Lower leg skin (tissue), 3 donors: ENCODE measurements at regions not wholly inside any gene's neighbourhood (a gene's known extent, or its start where the extent isn't known, plus 50 kb on each side); places are given as distances from the start of the nearest gene placed in this dataset.

Experiments used
- POLR2A ChIP-seq, 2 donors: fragments of 450-650 bp; IDR thresholded peaks; one replicate each; pipeline ENCODE4 v1.6.1; 2016 to 2017; ENCODE audit warnings: antibody characterized with exemption in 2 of 2, mild to moderate bottlenecking in 1 of 2, moderate library complexity in 1 of 2
- TF ChIP-seq, protein P1 (sequence below), 3 donors: fragments of 450-650 bp; IDR thresholded peaks; one replicate each; pipeline ENCODE4 v1.5.1; 2016; ENCODE audit warnings: antibody characterized with exemption in 3 of 3, mild to moderate bottlenecking in 3 of 3, moderate library complexity in 2 of 3

- TF ChIP-seq, protein P1, sequence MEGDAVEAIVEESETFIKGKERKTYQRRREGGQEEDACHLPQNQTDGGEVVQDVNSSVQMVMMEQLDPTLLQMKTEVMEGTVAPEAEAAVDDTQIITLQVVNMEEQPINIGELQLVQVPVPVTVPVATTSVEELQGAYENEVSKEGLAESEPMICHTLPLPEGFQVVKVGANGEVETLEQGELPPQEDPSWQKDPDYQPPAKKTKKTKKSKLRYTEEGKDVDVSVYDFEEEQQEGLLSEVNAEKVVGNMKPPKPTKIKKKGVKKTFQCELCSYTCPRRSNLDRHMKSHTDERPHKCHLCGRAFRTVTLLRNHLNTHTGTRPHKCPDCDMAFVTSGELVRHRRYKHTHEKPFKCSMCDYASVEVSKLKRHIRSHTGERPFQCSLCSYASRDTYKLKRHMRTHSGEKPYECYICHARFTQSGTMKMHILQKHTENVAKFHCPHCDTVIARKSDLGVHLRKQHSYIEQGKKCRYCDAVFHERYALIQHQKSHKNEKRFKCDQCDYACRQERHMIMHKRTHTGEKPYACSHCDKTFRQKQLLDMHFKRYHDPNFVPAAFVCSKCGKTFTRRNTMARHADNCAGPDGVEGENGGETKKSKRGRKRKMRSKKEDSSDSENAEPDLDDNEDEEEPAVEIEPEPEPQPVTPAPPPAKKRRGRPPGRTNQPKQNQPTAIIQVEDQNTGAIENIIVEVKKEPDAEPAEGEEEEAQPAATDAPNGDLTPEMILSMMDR (IDR thresholded peaks at IDR 0.05): no peak
- TF ChIP-seq POLR2A (IDR thresholded peaks at IDR 0.05): no peak
Observed at GRCh38 chr9:19934301-19934871, 145.5 kb upstream of the SLC24A2 start.
